CD4-positive, alpha-beta T cell (primary cell): ENCODE measurements at regions not wholly inside any gene's neighbourhood (a gene's known extent, or its start where the extent isn't known, plus 50 kb on each side); places are given as distances from the start of the nearest gene placed in this dataset.

Experiments
- ATAC-seq: fragments of 200-7000 bp; cut with Tn5 transposase; one replicate; pipeline ENCODE4 v1.10.0; 2022; ENCODE audit warnings: mild to moderate bottlenecking; ENCODE audit not compliant: poor library complexity
- CTCF ChIA-PET: fragments of 350-600 bp; sonication (Branson Sonifier 250); formaldehyde crosslinking; loops from one replicate; lab custom pipeline; 2021; ENCODE audit warnings: antibody characterized with exemption, inconsistent platforms; lab: Charles Lee
- POLR2A ChIA-PET: fragments of 350-600 bp; sonication (Branson Sonifier 250); formaldehyde crosslinking; loops from one replicate; lab custom pipeline; 2021; ENCODE audit warnings: antibody characterized with exemption, inconsistent platforms; lab: Charles Lee
- DNase-seq, 14 experiments: peaks; one replicate each; pipeline ENCODE4 v3.0.0-alpha.2; 2013 to 2020; ENCODE audit warnings: mixed read lengths in 2 of 14
- H3K27ac ChIP-seq, 2 donors: one replicate each; pipeline versions ENCODE4 v1.5.1 to v1.7.0; 2013; ENCODE audit warnings: low read length in 2 of 2, low read depth in 1 of 2, mild to moderate bottlenecking in 1 of 2
- H3K27me3 ChIP-seq, 2 experiments: 1 replicate in 1 of 2; 2 replicates in 1 of 2; pipeline versions ENCODE4 v1.6.1 to v1.7.0; 2013; ENCODE audit warnings: low read length in 2 of 2, control low read depth in 1 of 2, mild to moderate bottlenecking in 1 of 2, moderate library complexity in 1 of 2; ENCODE audit not compliant: insufficient read depth in 2 of 2, control insufficient read depth in 1 of 2
- H3K36me3 ChIP-seq: one replicate; pipeline ENCODE4 v1.6.1; 2013; ENCODE audit warnings: low read length, control low read depth; ENCODE audit not compliant: insufficient read depth
- H3K4me1 ChIP-seq: one replicate; pipeline ENCODE4 v1.6.1; 2013; ENCODE audit warnings: low read length, control low read depth; ENCODE audit not compliant: insufficient read depth
- H3K4me3 ChIP-seq: one replicate; pipeline ENCODE4 v1.5.1; 2013; ENCODE audit warnings: mild to moderate bottlenecking, low read length, moderate library complexity
- H3K9me3 ChIP-seq, 2 experiments: 1 replicate in 1 of 2; 2 replicates in 1 of 2; pipeline versions ENCODE4 v1.6.1 to v1.7.0; 2013; ENCODE audit warnings: low read length in 2 of 2, mild to moderate bottlenecking in 2 of 2, control low read depth in 1 of 2, moderate library complexity in 1 of 2; ENCODE audit not compliant: control insufficient read depth in 1 of 2, insufficient read depth in 1 of 2
- H3K27ac Mint-ChIP-seq: one replicate; pipeline ENCODE4 v1.8.0; 2020; ENCODE audit warnings: mixed read lengths
- H3K27me3 Mint-ChIP-seq: one replicate; pipeline ENCODE4 v1.8.0; 2021; ENCODE audit warnings: mixed read lengths
- H3K36me3 Mint-ChIP-seq: one replicate; pipeline ENCODE4 v1.8.0; 2021; ENCODE audit warnings: low read depth, mixed read lengths
- H3K4me1 Mint-ChIP-seq: one replicate; pipeline ENCODE4 v1.8.0; 2021; ENCODE audit warnings: low read depth, mixed read lengths
- H3K4me3 Mint-ChIP-seq: one replicate; pipeline ENCODE4 v1.8.0; 2020; ENCODE audit warnings: mild to moderate bottlenecking, mixed read lengths
- H3K9me3 Mint-ChIP-seq: one replicate; pipeline ENCODE4 v1.8.0; 2020; ENCODE audit warnings: mixed read lengths
- CTCF ChIP-seq: fragments of 200-600 bp; IDR thresholded peaks from one replicate; pipeline ENCODE4 v1.8.0; 2022; ENCODE audit warnings: antibody characterized with exemption, mild to moderate bottlenecking
- intact Hi-C, 2 experiments: fragments of 100-400 bp; cut with DNase I in 1 of 2; cut with micrococcal nuclease in 1 of 2; formaldehyde crosslinking; loops; one replicate each; pipeline versions ENCODE4 v1.15.1 to v1.9.0; 2023 to 2025; cut with DNase I, micrococcal nuclease

GRCh38 chr12:30537228-30537627 is 158.4 kb downstream of the IPO8 start:
- intact Hi-C loops, result no loop called here
- no peak overlapping the region for H3K27ac ChIP-seq
- no peak for DNase-seq
- H3K27me3 ChIP-seq, result no peaks in the 10 kb centered on the region
- Mint-ChIP-seq H3K4me3 (no peak overlapping the region), H3K4me1 (no peaks in the 10 kb centered on the region), H3K36me3 (no peaks in the 10 kb centered on the region), H3K9me3 (peaks cover 16% of the 10 kb centered on the region), H3K27me3 (no peaks in the 10 kb centered on the region), H3K27ac (no peak overlapping the region)
- no peaks in the 10 kb centered on the region for H3K9me3 ChIP-seq
- CTCF ChIA-PET, result no interaction called here
- no peaks in the 10 kb centered on the region for H3K4me1 ChIP-seq
- no peak for ATAC-seq
- no peak for TF ChIP-seq CTCF
- H3K4me3 ChIP-seq, result no peak overlapping the region
- no peaks in the 10 kb centered on the region for H3K36me3 ChIP-seq
- POLR2A ChIA-PET, result no interaction called here

- H3K4me1 ChIP-seq, result no peaks in the 10 kb centered on the region
- ATAC-seq (no peak), DNase-seq (no peak)
- peaks cover 1% of the 10 kb centered on the region for H3K9me3 Mint-ChIP-seq
- H3K27ac ChIP-seq, result no peak overlapping the region
- H3K4me3 Mint-ChIP-seq, result no peak overlapping the region
- ChIA-PET CTCF (no interaction called here), POLR2A (no interaction called here)
- no peak overlapping the region for H3K27ac Mint-ChIP-seq
- no peak for TF ChIP-seq CTCF
- intact Hi-C loops, result no loop called here
- H3K27me3 ChIP-seq, result no peaks in the 10 kb centered on the region
- H3K9me3 ChIP-seq, result no peaks in the 10 kb centered on the region
- H3K4me3 ChIP-seq, result no peak overlapping the region
- H3K27me3 Mint-ChIP-seq, result peaks cover 7% of the 10 kb centered on the region
- H3K4me1 Mint-ChIP-seq, result no peaks in the 10 kb centered on the region
- no peaks in the 10 kb centered on the region for H3K36me3 ChIP-seq
- no peaks in the 10 kb centered on the region for H3K36me3 Mint-ChIP-seq
Measured at GRCh38 chr12:30533558-30534265, 162.0 kb downstream of the IPO8 start.

- Mint-ChIP-seq H3K9me3 (no peaks in the 10 kb centered on the region), H3K36me3 (no peaks in the 10 kb centered on the region), H3K27ac (no peak overlapping the region), H3K27me3 (peaks cover 7% of the 10 kb centered on the region), H3K4me1 (no peaks in the 10 kb centered on the region), H3K4me3 (no peak overlapping the region)
- ChIA-PET CTCF (no interaction called here), POLR2A (no interaction called here)
- Histone ChIP-seq H3K4me1 (no peaks in the 10 kb centered on the region), H3K27ac (no peak overlapping the region), H3K27me3 (no peaks in the 10 kb centered on the region), H3K36me3 (no peaks in the 10 kb centered on the region), H3K9me3 (no peaks in the 10 kb centered on the region), H3K4me3 (no peak overlapping the region)
- no peak for TF ChIP-seq CTCF
- no peak for ATAC-seq
- DNase-seq, result no peak
- intact Hi-C loops, result no loop called here
Measured at GRCh38 chr12:30531731-30532678, 163.7 kb downstream of the IPO8 start.
